ENCODE measurements at regions not wholly inside any gene's neighbourhood (a gene's known extent, or its start where the extent isn't known, plus 50 kb on each side); places are given as distances from the start of the nearest gene placed in this dataset.

DNA sequence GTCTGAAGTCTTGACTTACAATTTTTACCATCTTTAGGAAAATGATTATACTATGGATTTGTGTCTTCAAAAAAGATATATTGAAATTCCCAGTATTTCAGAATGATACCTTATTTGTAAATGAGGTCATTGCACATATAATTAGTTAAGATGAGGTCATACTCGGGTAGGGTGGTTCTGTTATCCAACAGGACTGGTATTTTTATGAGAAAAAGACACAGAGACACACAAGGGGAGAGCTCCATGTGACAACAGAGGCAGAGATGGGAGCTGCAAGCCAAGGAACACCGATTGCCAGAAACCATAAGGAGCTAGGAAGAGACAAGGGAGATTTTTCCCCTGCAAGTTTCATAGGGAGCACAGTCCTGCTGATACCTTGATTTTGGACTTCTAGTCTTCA lies 356.9 kb downstream of the ARL4A start:
- TF ChIP-seq, protein P1, sequence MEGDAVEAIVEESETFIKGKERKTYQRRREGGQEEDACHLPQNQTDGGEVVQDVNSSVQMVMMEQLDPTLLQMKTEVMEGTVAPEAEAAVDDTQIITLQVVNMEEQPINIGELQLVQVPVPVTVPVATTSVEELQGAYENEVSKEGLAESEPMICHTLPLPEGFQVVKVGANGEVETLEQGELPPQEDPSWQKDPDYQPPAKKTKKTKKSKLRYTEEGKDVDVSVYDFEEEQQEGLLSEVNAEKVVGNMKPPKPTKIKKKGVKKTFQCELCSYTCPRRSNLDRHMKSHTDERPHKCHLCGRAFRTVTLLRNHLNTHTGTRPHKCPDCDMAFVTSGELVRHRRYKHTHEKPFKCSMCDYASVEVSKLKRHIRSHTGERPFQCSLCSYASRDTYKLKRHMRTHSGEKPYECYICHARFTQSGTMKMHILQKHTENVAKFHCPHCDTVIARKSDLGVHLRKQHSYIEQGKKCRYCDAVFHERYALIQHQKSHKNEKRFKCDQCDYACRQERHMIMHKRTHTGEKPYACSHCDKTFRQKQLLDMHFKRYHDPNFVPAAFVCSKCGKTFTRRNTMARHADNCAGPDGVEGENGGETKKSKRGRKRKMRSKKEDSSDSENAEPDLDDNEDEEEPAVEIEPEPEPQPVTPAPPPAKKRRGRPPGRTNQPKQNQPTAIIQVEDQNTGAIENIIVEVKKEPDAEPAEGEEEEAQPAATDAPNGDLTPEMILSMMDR (conservative IDR thresholded peaks at IDR 0.05) = no peak
- TF ChIP-seq EZH2 (IDR thresholded peaks at IDR 0.05; ENCODE audit: low read depth) = no peak

Measured in PC-9 (cell line).